IMR-90 (cell line): ENCODE measurements at regions not wholly inside any gene's neighbourhood (a gene's known extent, or its start where the extent isn't known, plus 50 kb on each side); places are given as distances from the start of the nearest gene placed in this dataset.

Source experiments
- ATAC-seq: fragments of 200-7000 bp; cut with Tn5 transposase; 2 replicates; pipeline ENCODE4 v1.9.1; 2020; ENCODE audit warnings: low read depth, mild to moderate bottlenecking, moderate library complexity
- BruUV-seq: library from RNA; stranded (reverse); fragments of 400-500 nt; replicated peaks from 2 replicates; lab custom pipeline; 2021; lab: Mats Ljungman, UMichigan
- CTCF ChIA-PET: fragments of 300-600 bp; formaldehyde crosslinking; extraction: SDS; loops from one replicate; lab custom pipeline; 2021; ENCODE audit warnings: antibody characterized with exemption; lab: Yijun Ruan, JAX
- POLR2A ChIA-PET: fragments of 300-600 bp; sonication (Branson Sonifier 250); formaldehyde crosslinking; loops from one replicate; lab custom pipeline; 2022; ENCODE audit warnings: antibody characterized with exemption; ENCODE audit not compliant: unreplicated experiment; lab: Charles Lee
- DNase-seq: peaks from one replicate; pipeline ENCODE4 v3.0.0; 2013
- H2AFZ ChIP-seq: replicated peaks from 2 replicates; pipeline ENCODE3; 2013; ENCODE audit warnings: low read length, mild to moderate bottlenecking; ENCODE audit not compliant: poor library complexity
- H2AK5ac ChIP-seq: 2 replicates; pipeline ENCODE4 v1.6.1; 2013; ENCODE audit warnings: low read depth, low read length, inconsistent platforms
- H2AK9ac ChIP-seq: replicated peaks from 2 replicates; pipeline ENCODE3; 2013; ENCODE audit warnings: mild to moderate bottlenecking, low read depth, low read length, moderate library complexity; ENCODE audit not compliant: poor library complexity
- H2BK120ac ChIP-seq: 2 replicates; pipeline ENCODE4 v1.6.1; 2013; ENCODE audit warnings: low read depth, low read length, inconsistent platforms
- H2BK15ac ChIP-seq: 3 replicates; pipeline ENCODE4 v1.6.1; 2013; ENCODE audit warnings: low read depth, low read length, inconsistent platforms
- H2BK20ac ChIP-seq: 2 replicates; pipeline ENCODE4 v1.6.1; 2013; ENCODE audit warnings: low read depth, mild to moderate bottlenecking, inconsistent platforms, low read length, moderate library complexity
- H2BK5ac ChIP-seq: 2 replicates; pipeline ENCODE4 v1.6.1; 2013; ENCODE audit warnings: mild to moderate bottlenecking, low read depth, low read length, inconsistent platforms; ENCODE audit not compliant: poor library complexity, severe bottlenecking
- H3K14ac ChIP-seq: replicated peaks from 2 replicates; pipeline ENCODE4 v1.6.1; 2013; ENCODE audit warnings: low read depth, low read length, inconsistent platforms
- H3K18ac ChIP-seq: 2 replicates; pipeline ENCODE4 v1.6.1; 2013; ENCODE audit warnings: low read depth, low read length, control low read depth
- H3K23ac ChIP-seq: 2 replicates; pipeline ENCODE4 v1.6.1; 2013; ENCODE audit warnings: low read depth, low read length, inconsistent platforms
- H3K27ac ChIP-seq: 2 replicates; pipeline ENCODE4 v1.5.1; 2013; ENCODE audit warnings: mild to moderate bottlenecking, control low read depth, low read length; ENCODE audit not compliant: insufficient read depth
- H3K27me3 ChIP-seq: 2 replicates; pipeline ENCODE4 v1.6.1; 2013; ENCODE audit warnings: low read length; ENCODE audit not compliant: control insufficient read depth, insufficient read depth
- H3K36me3 ChIP-seq: 2 replicates; pipeline ENCODE4 v1.6.1; 2013; ENCODE audit warnings: low read length, mixed read lengths; ENCODE audit not compliant: control insufficient read depth, insufficient read depth
- H3K4ac ChIP-seq: 2 replicates; pipeline ENCODE4 v1.6.1; 2013; ENCODE audit warnings: low read depth, low read length, inconsistent platforms
- H3K4me1 ChIP-seq: 2 replicates; pipeline ENCODE4 v1.6.1; 2013; ENCODE audit warnings: low read length, mixed read lengths; ENCODE audit not compliant: control insufficient read depth, insufficient read depth
- H3K4me2 ChIP-seq: 2 replicates; pipeline ENCODE4 v1.6.1; 2013; ENCODE audit warnings: low read depth, mild to moderate bottlenecking, control low read depth, low read length, moderate library complexity
- H3K4me3 ChIP-seq: 2 replicates; pipeline ENCODE4 v1.5.1; 2013; ENCODE audit warnings: low read depth, mild to moderate bottlenecking, control low read depth, low read length, moderate library complexity; ENCODE audit not compliant: insufficient read depth
- H3K56ac ChIP-seq: 2 replicates; pipeline ENCODE4 v1.6.1; 2013; ENCODE audit warnings: low read length, inconsistent platforms; ENCODE audit not compliant: insufficient read depth; ENCODE audit errors: extremely low read depth
- H3K79me1 ChIP-seq, 2 experiments: 2 replicates each; pipeline ENCODE4 v1.6.1; 2013; ENCODE audit warnings: low read length in 2 of 2, inconsistent platforms in 1 of 2, low read depth in 1 of 2
- H3K9ac ChIP-seq: 2 replicates; pipeline ENCODE4 v1.6.1; 2013; ENCODE audit warnings: low read depth, low read length, control low read depth
- H3K9me1 ChIP-seq: 2 replicates; pipeline ENCODE4 v1.6.1; 2013; ENCODE audit warnings: low read length, inconsistent platforms; ENCODE audit not compliant: insufficient read depth
- H3K9me3 ChIP-seq: 2 replicates; pipeline ENCODE4 v1.6.1; 2013; ENCODE audit warnings: low read length; ENCODE audit not compliant: control insufficient read depth, insufficient read depth
- H4K20me1 ChIP-seq: 2 replicates; pipeline ENCODE4 v1.6.1; 2013; ENCODE audit warnings: low read length, inconsistent platforms; ENCODE audit not compliant: insufficient read depth
- H4K5ac ChIP-seq: 2 replicates; pipeline ENCODE4 v1.6.1; 2013; ENCODE audit warnings: mild to moderate bottlenecking, low read depth, low read length, control low read depth
- H4K8ac ChIP-seq, 2 experiments: 2 replicates each; pipeline ENCODE4 v1.6.1; 2013; ENCODE audit warnings: low read depth in 2 of 2, low read length in 2 of 2, control low read depth in 1 of 2, inconsistent platforms in 1 of 2
- H4K91ac ChIP-seq: 2 replicates; pipeline ENCODE4 v1.6.1; 2013; ENCODE audit warnings: low read depth, low read length, inconsistent platforms; ENCODE audit not compliant: insufficient read depth
- CEBPB ChIP-seq: IDR thresholded peaks from 2 replicates; pipeline ENCODE4 v1.6.1; 2012; ENCODE audit warnings: low read depth, low read length, improper control_type of control experiment
- FOS ChIP-seq: fragments of 150-350 bp; IDR thresholded peaks from 2 replicates; pipeline ENCODE4 v1.6.1; 2016; ENCODE audit warnings: low read depth, low read length
- MAFK ChIP-seq: IDR thresholded peaks from 2 replicates; pipeline ENCODE4 v1.6.1; 2012; ENCODE audit warnings: low read depth, low read length, improper control_type of control experiment
- MXI1 ChIP-seq: IDR thresholded peaks from 2 replicates; pipeline ENCODE4 v1.6.1; 2012; ENCODE audit warnings: low read depth, mild to moderate bottlenecking, low read length, moderate library complexity, borderline replicate concordance
- RCOR1 ChIP-seq: IDR thresholded peaks from 2 replicates; pipeline ENCODE4 v1.6.1; 2012; ENCODE audit warnings: mild to moderate bottlenecking, low read length, improper control_type of control experiment; ENCODE audit not compliant: insufficient replicate concordance
- RFX5 ChIP-seq: IDR thresholded peaks from 2 replicates; pipeline ENCODE4 v1.8.0; 2012; ENCODE audit warnings: low read depth, mild to moderate bottlenecking, low read length, moderate library complexity
- WGBS, 2 experiments: methylation state at CpG; one replicate each; pipeline versions ENCODE4 v1.1.5 to v1.1.7; 2013; ENCODE audit warnings: missing lambda C conversion rate in 2 of 2; ENCODE audit not compliant: insufficient read length in 1 of 2; ENCODE audit errors: extremely low coverage in 2 of 2; 5-methylcytosine and 5-hydroxymethylcytosine counted together
- dilution Hi-C: fragments of 300-500 bp; cut with HindIII; formaldehyde crosslinking; loops from one replicate; pipeline ENCODE4 v1.14.3; 2018; ENCODE audit warnings: low sequenced_read_pairs; ENCODE audit not compliant: unreplicated experiment
- in situ Hi-C: fragments of 300-500 bp; cut with MboI; formaldehyde crosslinking; loops from 3 replicates; pipeline ENCODE4 v1.14.3; 2019; ENCODE audit warnings: low sequenced_read_pairs, inconsistent platforms, mixed read lengths
- intact Hi-C: fragments of 100-400 bp; cut with micrococcal nuclease; formaldehyde crosslinking; loops from 2 replicates; pipeline ENCODE4 v1.10.0; 2022
- TF ChIP-seq, protein P1 (sequence below): fragments of 150-350 bp; IDR thresholded peaks from 2 replicates; pipeline ENCODE4 v1.6.1; 2017; ENCODE audit warnings: mild to moderate bottlenecking, antibody characterized with exemption, low read length, low read depth
- TF ChIP-seq, protein P2 (sequence below): conservative IDR thresholded peaks from 2 replicates; pipeline ENCODE4 v1.5.1; 2012; ENCODE audit warnings: mild to moderate bottlenecking, low read depth, low read length, improper control_type of control experiment

DNA sequence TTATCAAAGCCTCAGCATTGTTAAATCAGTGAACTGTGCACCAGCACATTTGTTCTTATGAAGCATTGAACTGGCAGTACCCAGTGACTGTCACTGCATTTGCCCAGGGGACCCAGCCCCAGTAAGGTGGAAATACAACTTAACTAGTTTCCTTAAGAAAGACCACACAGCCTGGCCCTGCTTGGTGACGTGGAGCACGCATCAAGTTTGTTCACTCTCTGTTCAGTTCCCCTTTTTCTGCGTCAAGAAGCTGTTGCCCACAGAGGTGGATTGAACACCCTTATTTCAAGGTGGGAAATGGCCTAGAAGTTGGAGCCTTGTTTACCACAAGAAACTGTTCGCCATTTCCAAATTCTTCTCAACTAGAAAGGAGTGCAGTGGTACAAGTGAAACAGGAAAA lies 69.9 kb upstream of the AGBL1 start:
- no peak overlapping the region for H3K4me3 ChIP-seq
- no peak overlapping the region for H4K8ac ChIP-seq
- H2AK9ac ChIP-seq, result no peak overlapping the region
- H3K18ac ChIP-seq, result no peak overlapping the region
- H4K5ac ChIP-seq, result no peak overlapping the region
- H2BK5ac ChIP-seq, result no peak overlapping the region
- TF ChIP-seq MAFK (no peak), RFX5 (no peak), CEBPB (no peak), MXI1 (no peak), FOS (no peak), RCOR1 (no peak)
- TF ChIP-seq, protein P1, sequence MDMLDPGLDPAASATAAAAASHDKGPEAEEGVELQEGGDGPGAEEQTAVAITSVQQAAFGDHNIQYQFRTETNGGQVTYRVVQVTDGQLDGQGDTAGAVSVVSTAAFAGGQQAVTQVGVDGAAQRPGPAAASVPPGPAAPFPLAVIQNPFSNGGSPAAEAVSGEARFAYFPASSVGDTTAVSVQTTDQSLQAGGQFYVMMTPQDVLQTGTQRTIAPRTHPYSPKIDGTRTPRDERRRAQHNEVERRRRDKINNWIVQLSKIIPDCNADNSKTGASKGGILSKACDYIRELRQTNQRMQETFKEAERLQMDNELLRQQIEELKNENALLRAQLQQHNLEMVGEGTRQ, result no peak
- TF ChIP-seq, protein P2, sequence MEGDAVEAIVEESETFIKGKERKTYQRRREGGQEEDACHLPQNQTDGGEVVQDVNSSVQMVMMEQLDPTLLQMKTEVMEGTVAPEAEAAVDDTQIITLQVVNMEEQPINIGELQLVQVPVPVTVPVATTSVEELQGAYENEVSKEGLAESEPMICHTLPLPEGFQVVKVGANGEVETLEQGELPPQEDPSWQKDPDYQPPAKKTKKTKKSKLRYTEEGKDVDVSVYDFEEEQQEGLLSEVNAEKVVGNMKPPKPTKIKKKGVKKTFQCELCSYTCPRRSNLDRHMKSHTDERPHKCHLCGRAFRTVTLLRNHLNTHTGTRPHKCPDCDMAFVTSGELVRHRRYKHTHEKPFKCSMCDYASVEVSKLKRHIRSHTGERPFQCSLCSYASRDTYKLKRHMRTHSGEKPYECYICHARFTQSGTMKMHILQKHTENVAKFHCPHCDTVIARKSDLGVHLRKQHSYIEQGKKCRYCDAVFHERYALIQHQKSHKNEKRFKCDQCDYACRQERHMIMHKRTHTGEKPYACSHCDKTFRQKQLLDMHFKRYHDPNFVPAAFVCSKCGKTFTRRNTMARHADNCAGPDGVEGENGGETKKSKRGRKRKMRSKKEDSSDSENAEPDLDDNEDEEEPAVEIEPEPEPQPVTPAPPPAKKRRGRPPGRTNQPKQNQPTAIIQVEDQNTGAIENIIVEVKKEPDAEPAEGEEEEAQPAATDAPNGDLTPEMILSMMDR, result no peak
- H3K23ac ChIP-seq, result no peak overlapping the region
- intact Hi-C loops, result no loop called here
- H3K56ac ChIP-seq, result no peak overlapping the region
- no peaks in the 10 kb centered on the region for H3K4me1 ChIP-seq
- WGBS, 2 experiments, result 30% methylated on average over 2 of the region's 4 CpGs; no CpG with 5 or more reads in 1 of the 2 experiments
- no peak overlapping the region for H2BK15ac ChIP-seq
- no peak overlapping the region for H3K27ac ChIP-seq
- no peaks in the 10 kb centered on the region for H3K9me1 ChIP-seq
- ChIA-PET POLR2A (no interaction called here), CTCF (no interaction called here)
- H2BK120ac ChIP-seq, result no peak overlapping the region
- no peak overlapping the region for H3K4ac ChIP-seq
- no peaks in the 10 kb centered on the region for H4K20me1 ChIP-seq
- no peak overlapping the region for H2BK20ac ChIP-seq
- H2AFZ ChIP-seq, result no peak overlapping the region
- H3K14ac ChIP-seq, result no peak overlapping the region
- H4K91ac ChIP-seq, result no peak overlapping the region
- ATAC-seq, result no peak
- dilution Hi-C loops, result no loop called here
- H3K9me3 ChIP-seq, result peaks cover 22% of the 10 kb centered on the region
- H3K27me3 ChIP-seq, result no peaks in the 10 kb centered on the region
- no peak overlapping the region for H3K4me2 ChIP-seq
- no peak overlapping the region for H3K9ac ChIP-seq
- H3K79me1 ChIP-seq, result no peaks in the 10 kb centered on the region
- BruUV-seq, result no TSS peak
- in situ Hi-C loops, result no loop called here
- H3K36me3 ChIP-seq, result no peaks in the 10 kb centered on the region
- no peak overlapping the region for H2AK5ac ChIP-seq
- no peak for DNase-seq
